ENCODE measurements at regions not wholly inside any gene's neighbourhood (a gene's known extent, or its start where the extent isn't known, plus 50 kb on each side); places are given as distances from the start of the nearest gene placed in this dataset.

GRCh38 chr17:77279448-77280303 lies 138.9 kb downstream of the SEC14L1 start:
- ChIA-PET CTCF (interaction anchor here (0.6 to 2.7 kb wide), 3 partner anchors 45 to 121 kb away, joined by 4 to 7 read pairs (median 5); no protein-coding TSS in a partner anchor), POLR2A (ENCODE audit: low non-redundant PET) (interaction anchor here (0.6 to 2.1 kb wide), 2 partner anchors 25 to 45 kb away, joined by 3 to 18 read pairs; no protein-coding TSS in a partner anchor)
- H3K27ac ChIP-seq: peak overlapping the region; percentile 100
- peak; percentile 90 for DNase-seq (ENCODE audit: low spot score)
- TF ChIP-seq CTCF (conservative IDR thresholded peaks at IDR 0.05; ENCODE audit: low read depth): no peak

GRCh38 chr17:77280304-77281121 lies 139.7 kb downstream of the SEC14L1 start:
- peak overlapping the region; percentile 100 for H3K27ac ChIP-seq
- CTCF ChIA-PET: interaction anchor here (0.6 to 2.7 kb wide), 4 partner anchors 13 to 48 kb away, joined by 3 to 5 read pairs (median 4); no protein-coding TSS in a partner anchor
- DNase-seq (ENCODE audit: low spot score): peak; percentile 87
- POLR2A ChIA-PET (ENCODE audit: low non-redundant PET): interaction anchor here (0.6 to 2.1 kb wide), 3 partner anchors 15 to 44 kb away, joined by 3 to 18 read pairs (median 3); no protein-coding TSS in a partner anchor
- no peak for TF ChIP-seq CTCF (conservative IDR thresholded peaks at IDR 0.05; ENCODE audit: low read depth)

GRCh38 chr17:77281122-77281903 lies 140.5 kb downstream of the SEC14L1 start:
- ChIA-PET POLR2A (ENCODE audit: low non-redundant PET) (interaction anchor here (1.0 to 2.1 kb wide), 3 partner anchors 14 to 42 kb away, joined by 3 to 18 read pairs (median 3); no protein-coding TSS in a partner anchor), CTCF (interaction anchor here (0.6 to 2.7 kb wide), 5 partner anchors 12 to 1752 kb away, joined by 3 to 5 read pairs (median 4); no protein-coding TSS in a partner anchor)
- peak overlapping the region; percentile 100 for H3K27ac ChIP-seq
- DNase-seq (ENCODE audit: low spot score): peak; percentile 89
- peak; percentile 76 for TF ChIP-seq CTCF (conservative IDR thresholded peaks at IDR 0.05; ENCODE audit: low read depth)

GRCh38 chr17:77281904-77282367 lies 141.2 kb downstream of the SEC14L1 start:
- peak overlapping the region; percentile 100 for H3K27ac ChIP-seq
- ChIA-PET CTCF (interaction anchor here (0.7 to 2.7 kb wide), 2 partner anchors 43 to 1753 kb away, joined by 3 to 5 read pairs; no protein-coding TSS in a partner anchor), POLR2A (ENCODE audit: low non-redundant PET) (interaction anchor here (1.6 kb wide), 1 partner anchor 41 kb away, joined by 3 read pairs; no protein-coding TSS in a partner anchor)
- peak; percentile 46 for DNase-seq (ENCODE audit: low spot score)
- TF ChIP-seq CTCF (conservative IDR thresholded peaks at IDR 0.05; ENCODE audit: low read depth): no peak

- POLR2A ChIA-PET (ENCODE audit: low non-redundant PET): interaction anchor here (1.6 kb wide), 1 partner anchor 40 kb away, joined by 3 read pairs; no protein-coding TSS in a partner anchor
- peak overlapping the region; percentile 100 for H3K27ac ChIP-seq
- CTCF ChIA-PET: interaction anchor here (0.7 to 2.7 kb wide), 2 partner anchors 32 to 42 kb away, joined by 3 to 5 read pairs; no protein-coding TSS in a partner anchor
- no peak for DNase-seq (ENCODE audit: low spot score)
- TF ChIP-seq CTCF (conservative IDR thresholded peaks at IDR 0.05; ENCODE audit: low read depth): no peak
Measured at GRCh38 chr17:77282524-77283515, 142.1 kb downstream of the SEC14L1 start.
